ENCODE measurements at regions not wholly inside any gene's neighbourhood (a gene's known extent, or its start where the extent isn't known, plus 50 kb on each side); places are given as distances from the start of the nearest gene placed in this dataset.
"Not testable (repeated sequence)": the region's sequence is repeated elsewhere in the genome, so short reads cannot be mapped to it uniquely, and the experiment has no call there.

- FAIRE-seq; DNase-seq (ENCODE audit: insufficient read length, low spot score): not testable (repeated sequence)
Observed at GRCh38 chr21:10325546-10325945, 195.8 kb upstream of the TPTE start.

GRCh38 chr21:10326146-10326545 lies 195.2 kb upstream of the TPTE start:
- DNase-seq (ENCODE audit: insufficient read length, low spot score); FAIRE-seq: not testable (repeated sequence)

GRCh38 chr21:10328646-10329045 lies 192.7 kb upstream of the TPTE start:
- FAIRE-seq; DNase-seq (ENCODE audit: insufficient read length, low spot score): not testable (repeated sequence)

GRCh38 chr21:10330641-10331119 lies 190.7 kb upstream of the TPTE start:
- not testable (repeated sequence) for DNase-seq (ENCODE audit: insufficient read length, low spot score); FAIRE-seq

GRCh38 chr21:10331134-10331533 lies 190.2 kb upstream of the TPTE start:
- not testable (repeated sequence) for FAIRE-seq; DNase-seq (ENCODE audit: insufficient read length, low spot score)

GRCh38 chr21:10332935-10333334 lies 188.4 kb upstream of the TPTE start:
- DNase-seq (ENCODE audit: insufficient read length, low spot score); FAIRE-seq: not testable (repeated sequence)

GRCh38 chr21:10334391-10334790 lies 187.0 kb upstream of the TPTE start:
- FAIRE-seq; DNase-seq (ENCODE audit: insufficient read length, low spot score): not testable (repeated sequence)

GRCh38 chr21:10342261-10342956 lies 179.0 kb upstream of the TPTE start:
- not testable (repeated sequence) for DNase-seq (ENCODE audit: insufficient read length, low spot score); FAIRE-seq

- DNase-seq (ENCODE audit: insufficient read length, low spot score); FAIRE-seq: not testable (repeated sequence)
Observed at GRCh38 chr21:10343146-10343935, 178.0 kb upstream of the TPTE start.

GRCh38 chr21:10344266-10344665 lies 177.1 kb upstream of the TPTE start:
- not testable (repeated sequence) for FAIRE-seq; DNase-seq (ENCODE audit: insufficient read length, low spot score)

- not testable (repeated sequence) for DNase-seq (ENCODE audit: insufficient read length, low spot score); FAIRE-seq
Observed at GRCh38 chr21:10345178-10345612, 176.2 kb upstream of the TPTE start.

GRCh38 chr21:10346249-10346648 lies 175.1 kb upstream of the TPTE start:
- not testable (repeated sequence) for FAIRE-seq

GRCh38 chr21:10346933-10347615 lies 174.3 kb upstream of the TPTE start:
- not testable (repeated sequence) for DNase-seq (ENCODE audit: insufficient read length, low spot score); FAIRE-seq

More at GRCh38 chr21:10346249-10346648, 175.1 kb upstream of the TPTE start:
- not testable (repeated sequence) for DNase-seq (ENCODE audit: insufficient read length, low spot score)

GRCh38 chr21:10347675-10348074 lies 173.7 kb upstream of the TPTE start:
- not testable (repeated sequence) for DNase-seq (ENCODE audit: insufficient read length, low spot score); FAIRE-seq

GRCh38 chr21:10348150-10348549 lies 173.2 kb upstream of the TPTE start:
- FAIRE-seq; DNase-seq (ENCODE audit: insufficient read length, low spot score): not testable (repeated sequence)

- not testable (repeated sequence) for DNase-seq (ENCODE audit: insufficient read length, low spot score); FAIRE-seq
Observed at GRCh38 chr21:10354851-10355578, 166.4 kb upstream of the TPTE start.

- FAIRE-seq; DNase-seq (ENCODE audit: insufficient read length, low spot score): not testable (repeated sequence)
Observed at GRCh38 chr21:10359120-10359519, 162.3 kb upstream of the TPTE start.

- not testable (repeated sequence) for DNase-seq (ENCODE audit: insufficient read length, low spot score); FAIRE-seq
Observed at GRCh38 chr21:10359911-10360310, 161.5 kb upstream of the TPTE start.

- not testable (repeated sequence) for DNase-seq (ENCODE audit: insufficient read length, low spot score); FAIRE-seq
Observed at GRCh38 chr21:10361214-10361736, 160.1 kb upstream of the TPTE start.
